ENCODE measurements at regions not wholly inside any gene's neighbourhood (a gene's known extent, or its start where the extent isn't known, plus 50 kb on each side); places are given as distances from the start of the nearest gene placed in this dataset.

DNA sequence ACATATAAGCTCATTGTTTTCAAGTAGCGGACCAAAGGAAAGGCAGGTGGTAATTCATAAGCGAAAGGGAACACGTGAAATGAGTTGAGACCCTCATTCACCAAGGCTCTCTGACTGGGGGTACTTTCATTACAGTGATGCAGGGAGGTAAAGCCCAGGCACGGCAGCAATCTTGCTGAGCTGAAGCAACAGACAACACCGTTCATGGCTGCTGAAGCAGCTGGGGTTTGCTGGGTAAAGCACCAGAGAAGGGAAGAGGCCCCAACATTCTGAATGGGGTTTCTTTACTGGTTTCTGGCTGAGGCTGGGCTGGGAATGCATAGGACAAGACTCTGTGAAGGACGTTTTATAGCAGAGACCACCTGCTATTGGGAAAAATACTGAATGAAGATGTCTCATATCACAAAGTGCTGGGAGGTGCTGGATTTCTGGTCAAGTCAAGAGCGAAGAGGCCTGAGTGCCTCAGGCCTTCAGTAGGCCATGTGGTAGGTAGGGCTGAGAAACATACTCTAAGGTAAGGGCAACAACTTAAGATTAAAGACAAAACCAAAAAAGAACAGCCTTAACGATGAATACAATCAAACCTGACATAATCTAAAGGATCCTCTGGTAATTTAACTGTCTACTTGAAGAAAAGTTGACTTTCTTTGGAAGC, 324.7 kb upstream of the PIK3C3 start:
- no peak for DNase-seq (ENCODE audit: low read depth, low spot score)

DNA sequence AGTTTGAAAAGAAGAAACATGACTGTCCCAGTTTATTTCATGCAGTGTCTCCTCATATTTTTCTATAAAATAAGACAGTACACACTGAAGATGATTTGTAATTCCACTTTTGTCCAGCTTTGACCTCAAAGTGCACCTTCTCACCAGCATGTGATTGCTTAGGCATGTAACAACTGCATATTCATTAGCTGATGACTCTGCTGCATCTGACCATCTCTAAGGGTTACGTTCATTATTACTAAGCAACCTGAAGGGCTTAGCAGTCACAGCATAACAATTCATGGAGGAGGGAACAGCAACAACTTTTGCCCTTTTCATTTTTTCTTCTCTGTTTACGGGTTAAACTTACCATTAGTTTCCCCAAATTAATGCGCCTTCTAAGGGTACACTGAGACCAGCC, 330.6 kb upstream of the PIK3C3 start:
- no peak for DNase-seq (ENCODE audit: low read depth, low spot score)

DNA sequence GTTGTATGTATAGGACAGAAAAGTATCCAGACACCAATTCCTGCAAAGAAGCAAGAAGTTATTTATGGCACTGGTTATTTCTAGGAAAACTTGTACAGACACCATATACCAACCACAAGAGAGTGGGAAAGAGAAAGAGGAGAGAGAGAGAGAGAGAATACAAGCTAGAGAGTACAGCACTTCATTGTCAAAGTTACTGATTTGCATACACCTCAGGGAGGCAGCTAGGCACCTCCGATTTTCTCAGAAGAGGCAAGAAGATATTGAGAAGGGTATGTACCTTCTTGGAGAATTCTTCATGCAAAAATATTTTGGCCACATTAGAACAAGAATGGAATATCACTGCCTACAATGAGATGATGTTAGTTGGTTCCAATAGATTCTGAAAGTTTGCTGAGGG, 333.9 kb upstream of the PIK3C3 start:
- DNase-seq (ENCODE audit: low read depth, low spot score) = no peak

DNA sequence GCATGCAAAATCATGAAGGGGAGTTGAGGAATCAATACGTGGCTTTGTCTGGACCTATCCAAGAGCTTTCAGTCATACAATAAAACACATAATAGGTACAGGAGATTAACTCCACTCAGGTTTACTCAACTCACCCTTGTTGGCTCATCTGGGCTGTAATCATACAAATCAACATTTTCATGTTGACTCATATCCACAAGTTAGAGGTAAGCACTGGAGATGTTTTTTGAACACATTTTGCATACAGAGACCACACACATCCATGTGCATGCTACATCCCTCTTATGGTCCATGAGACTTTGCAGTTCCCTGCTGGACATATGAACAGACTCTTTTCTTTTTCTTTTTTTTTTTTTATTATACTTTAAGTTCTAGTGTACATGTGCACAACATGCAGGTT, 336.9 kb upstream of the PIK3C3 start:
- no peak for DNase-seq (ENCODE audit: low read depth, low spot score)

DNA sequence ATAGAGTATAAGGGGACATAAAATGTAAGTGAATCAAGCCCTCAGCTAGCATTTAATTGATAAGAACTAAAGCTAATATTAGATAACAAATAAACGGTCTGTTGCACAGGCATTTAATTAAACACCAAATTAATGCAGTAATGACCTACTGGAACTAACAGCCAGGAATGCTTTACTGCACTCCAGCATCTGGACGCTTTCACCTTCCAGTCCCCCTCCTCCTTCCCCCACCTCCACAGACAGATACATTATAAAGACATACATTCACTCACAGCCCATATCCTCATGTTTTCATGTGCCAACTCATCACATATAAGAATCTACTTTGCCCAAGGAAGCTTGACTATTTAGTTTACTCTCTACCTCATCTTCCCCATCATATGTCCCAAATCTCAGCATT, 337.4 kb upstream of the PIK3C3 start:
- DNase-seq (ENCODE audit: low read depth, low spot score) = no peak

DNA sequence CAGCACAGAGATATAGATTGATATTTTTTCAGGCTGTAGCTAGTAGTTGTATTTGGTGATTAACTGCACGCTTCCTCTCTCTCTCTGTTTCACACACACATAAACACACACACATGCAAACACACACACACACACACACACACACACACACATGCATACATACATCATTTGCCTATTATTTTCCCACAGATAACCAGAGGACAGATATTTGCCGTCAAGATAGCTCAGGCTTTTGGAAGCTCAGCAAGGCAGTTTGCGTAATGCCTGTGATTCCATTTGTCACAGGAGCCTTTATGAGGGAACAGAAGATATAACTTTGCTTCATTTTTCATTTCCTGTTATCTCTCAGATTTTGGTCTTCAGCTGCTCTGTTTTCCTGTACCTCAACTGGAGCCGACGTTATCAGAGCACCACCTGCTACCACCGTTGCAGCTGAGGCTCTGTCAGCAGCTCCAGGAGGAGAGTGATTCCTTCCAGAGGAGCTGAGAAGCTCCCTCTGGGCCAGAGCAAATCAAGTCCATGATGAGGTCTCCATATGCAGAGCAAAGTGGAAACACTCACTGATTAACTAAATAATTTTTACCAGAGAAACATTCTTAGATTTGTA, 341.9 kb upstream of the PIK3C3 start:
- no peak for DNase-seq (ENCODE audit: low read depth, low spot score)

DNA sequence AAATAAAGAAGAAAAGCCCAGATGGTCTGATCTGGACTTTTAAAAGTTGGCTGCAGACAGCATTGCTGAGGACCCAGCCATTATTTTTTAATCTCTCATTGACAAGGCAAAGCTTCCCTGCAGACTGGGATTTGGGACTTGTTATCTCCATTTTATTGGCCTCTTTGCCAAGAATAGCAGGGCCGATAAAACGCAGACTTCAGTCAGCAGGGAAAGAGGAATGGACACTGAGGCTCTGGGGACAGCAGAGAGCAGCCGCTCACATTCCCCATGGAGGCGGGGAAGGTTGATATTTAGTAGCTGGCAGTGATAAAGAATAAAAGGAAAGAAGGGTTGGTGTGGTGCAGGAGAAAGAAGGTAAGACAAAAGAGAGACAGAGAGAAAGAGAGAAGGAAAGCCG, 350.1 kb upstream of the PIK3C3 start:
- no peak for DNase-seq (ENCODE audit: low read depth, low spot score)

DNA sequence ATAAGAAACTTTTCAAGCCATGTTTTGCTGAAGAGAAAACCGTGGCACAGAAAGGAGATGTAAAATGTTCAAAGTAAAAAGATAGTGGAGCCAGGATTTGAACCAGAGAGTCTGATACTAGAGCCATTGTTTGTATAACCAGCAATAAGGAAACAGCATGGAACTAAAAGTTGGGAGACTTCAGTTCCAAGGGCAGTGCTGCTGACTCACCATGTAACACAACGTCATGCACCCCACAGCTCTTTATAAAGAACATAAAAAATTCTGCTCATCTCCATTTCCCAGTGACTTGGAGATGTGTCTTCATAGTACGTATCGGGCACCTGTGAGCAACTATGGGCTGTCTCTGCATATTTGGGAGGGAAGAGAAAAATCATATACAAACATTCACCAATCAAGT, 353.0 kb upstream of the PIK3C3 start:
- no peak for DNase-seq (ENCODE audit: low read depth, low spot score)

DNA sequence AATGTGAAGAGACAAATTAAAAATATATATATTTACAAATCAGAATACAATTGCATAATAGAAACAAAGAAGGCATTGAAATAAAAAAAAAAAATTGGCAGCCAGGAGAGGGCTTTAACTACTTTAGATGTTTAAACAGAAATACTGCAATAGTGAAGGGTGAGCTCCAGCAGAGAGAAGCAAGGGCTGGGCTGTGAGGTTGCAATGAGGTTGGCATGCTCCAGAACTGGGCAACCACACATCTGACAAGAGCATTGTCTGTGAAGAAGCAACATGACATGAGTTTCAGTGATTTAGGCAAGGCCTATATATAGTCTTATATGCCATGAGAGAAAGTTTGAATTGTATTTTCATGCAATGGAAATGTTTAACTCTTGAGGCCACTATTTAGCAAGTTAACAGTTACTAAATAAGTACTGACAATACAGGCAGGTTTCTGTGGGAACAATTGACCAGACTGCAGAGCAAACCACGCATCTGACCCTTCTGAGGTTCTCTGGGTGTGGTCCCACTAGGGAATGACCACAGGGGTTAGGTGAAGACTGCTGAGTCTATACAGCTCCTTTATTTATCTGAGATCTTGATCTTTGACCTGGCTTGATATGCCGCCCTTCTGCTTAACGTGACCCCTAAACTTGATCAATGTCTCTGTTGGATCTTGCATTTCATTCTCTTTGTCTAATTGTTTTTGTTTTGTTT, 354.2 kb upstream of the PIK3C3 start:
- DNase-seq (ENCODE audit: low read depth, low spot score) = no peak

DNA sequence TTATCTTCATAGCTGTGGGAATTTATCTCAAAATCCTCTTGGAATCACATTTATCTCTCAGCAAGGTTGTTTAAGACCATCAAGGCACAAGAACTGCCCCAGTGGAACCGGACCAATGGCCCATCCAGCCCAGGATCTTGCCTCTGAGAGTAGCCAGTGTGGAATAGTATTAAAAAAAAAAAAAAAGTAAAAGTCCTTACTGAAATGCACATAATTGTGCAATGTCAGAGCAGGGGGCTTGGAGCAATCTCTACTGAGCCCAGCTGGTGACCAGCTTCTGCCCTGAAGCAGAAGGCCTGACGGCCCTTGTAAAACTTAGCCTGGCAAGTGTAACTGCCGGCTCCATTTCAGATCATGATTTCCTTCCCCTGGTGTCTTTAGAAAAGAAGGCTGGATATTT, 355.6 kb upstream of the PIK3C3 start:
- no peak for DNase-seq (ENCODE audit: low read depth, low spot score)

DNA sequence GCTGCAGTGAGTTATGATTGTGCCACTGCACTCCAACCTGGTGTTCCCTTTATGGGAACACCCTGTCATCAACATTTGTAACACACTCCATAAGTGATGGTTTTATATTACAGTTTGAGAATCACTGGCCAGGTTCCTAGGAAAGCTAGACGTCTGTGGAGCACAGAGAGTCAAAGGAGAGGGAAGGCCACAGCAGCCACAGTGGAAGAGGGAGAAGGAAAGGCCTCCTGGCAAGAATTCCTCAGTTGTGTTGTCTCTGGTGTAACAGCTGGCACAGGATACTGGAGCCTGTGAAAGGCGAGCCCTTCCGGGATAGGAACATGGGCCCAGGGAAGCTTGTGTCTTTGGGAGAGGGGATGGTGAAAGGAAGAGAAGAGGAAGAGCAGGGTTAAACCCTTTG, 360.5 kb upstream of the PIK3C3 start:
- no peak for DNase-seq (ENCODE audit: low read depth, low spot score)

DNA sequence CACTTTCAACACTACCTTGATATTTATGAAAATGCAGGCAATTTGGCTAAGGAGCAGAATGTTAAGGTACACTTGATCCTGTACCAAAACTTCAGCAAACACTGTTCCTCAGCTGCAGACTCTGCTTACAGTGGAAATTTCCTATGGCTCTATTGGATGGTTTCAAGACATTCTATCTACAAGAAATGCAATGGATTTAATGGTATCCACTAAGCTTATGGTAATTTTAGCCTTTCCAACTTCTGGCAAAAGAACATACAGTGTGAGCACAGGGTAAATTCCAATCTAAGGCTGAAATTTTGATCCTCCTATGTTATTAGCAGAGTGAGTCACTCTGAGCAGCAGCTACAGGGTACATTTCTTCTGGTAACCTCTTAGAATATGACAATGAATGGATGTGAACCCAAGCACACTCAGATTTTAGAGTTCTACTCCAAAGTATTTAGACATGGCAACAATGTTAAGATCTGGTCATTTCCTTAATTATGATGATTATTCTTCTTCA, 361.8 kb upstream of the PIK3C3 start:
- no peak for DNase-seq (ENCODE audit: low read depth, low spot score)

DNA sequence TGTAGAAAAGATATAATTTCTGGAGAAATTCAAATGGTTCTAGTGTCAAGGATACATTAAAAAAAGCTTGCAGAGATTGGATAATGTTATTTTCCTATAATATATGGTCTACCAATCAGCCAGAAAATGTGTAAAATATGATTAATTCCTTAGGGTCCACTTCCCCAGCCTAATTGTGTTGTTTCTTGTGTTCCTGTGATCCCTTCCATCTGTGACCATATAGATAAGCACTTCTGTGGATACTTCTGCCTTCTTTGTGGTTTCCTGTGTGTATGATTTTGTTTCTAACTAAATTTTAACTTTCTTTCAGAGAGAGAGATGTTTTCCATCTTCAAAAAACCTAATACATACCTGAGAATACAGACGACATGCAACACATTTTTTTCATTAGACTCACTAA, 367.1 kb upstream of the PIK3C3 start:
- no peak for DNase-seq (ENCODE audit: low read depth, low spot score)

DNA sequence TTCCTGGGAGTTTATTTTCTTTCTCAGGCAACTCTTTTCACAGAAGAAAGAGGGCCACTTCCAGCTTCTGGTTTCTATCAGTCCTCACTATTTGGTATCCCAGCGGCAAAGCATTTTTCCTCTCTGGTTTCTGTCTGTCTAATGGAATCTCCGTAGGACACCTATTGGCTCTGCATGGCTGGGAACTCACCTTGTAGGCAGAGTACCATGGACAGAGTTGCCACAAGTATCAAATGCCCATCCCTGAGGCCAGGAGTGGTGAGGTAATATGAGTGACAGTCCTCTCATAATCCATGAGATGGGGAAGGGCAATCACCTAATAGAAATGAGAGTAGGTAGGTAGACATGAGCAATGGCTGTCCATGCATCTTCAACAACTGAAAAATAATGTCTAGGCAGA, 369.5 kb upstream of the PIK3C3 start:
- DNase-seq (ENCODE audit: low read depth, low spot score) = no peak

DNA sequence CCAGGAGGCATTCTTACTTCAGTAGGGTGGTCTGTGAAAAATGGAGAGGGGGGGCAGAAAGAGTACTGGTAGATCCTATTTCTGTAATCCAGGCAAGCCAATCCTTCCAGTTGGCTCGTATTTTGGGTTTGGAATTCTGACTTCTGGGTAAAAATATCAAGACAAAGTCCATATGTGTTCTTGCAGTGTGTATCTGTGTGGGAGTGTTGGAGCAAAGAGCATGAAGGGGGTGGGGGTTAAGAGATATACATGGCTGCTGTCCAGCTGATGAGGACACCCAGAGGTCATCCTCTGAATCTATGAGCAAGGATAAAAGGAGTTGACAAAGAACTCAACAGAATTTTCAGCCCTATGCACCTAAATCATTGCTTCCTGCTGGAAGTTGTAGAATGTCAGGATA, 375.8 kb upstream of the PIK3C3 start:
- no peak for DNase-seq (ENCODE audit: low read depth, low spot score)

DNA sequence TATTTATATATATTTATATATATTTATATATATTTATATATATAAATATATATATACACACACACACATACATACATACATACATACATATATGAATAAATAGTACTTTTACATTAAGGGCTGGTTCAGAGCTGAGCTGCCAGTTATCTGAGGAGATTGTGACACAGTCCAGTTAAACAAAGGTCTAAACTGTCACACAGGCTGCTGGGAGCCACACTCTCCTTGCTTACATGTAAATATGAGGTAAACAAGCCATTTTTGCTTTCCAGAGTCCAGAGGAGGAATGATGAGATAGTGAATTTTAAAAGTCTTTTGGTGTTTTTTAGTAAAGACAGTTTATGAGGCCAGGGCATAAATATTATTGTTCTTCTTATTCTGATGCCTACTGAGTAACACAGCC, 377.5 kb upstream of the PIK3C3 start:
- DNase-seq (ENCODE audit: low read depth, low spot score) = no peak

DNA sequence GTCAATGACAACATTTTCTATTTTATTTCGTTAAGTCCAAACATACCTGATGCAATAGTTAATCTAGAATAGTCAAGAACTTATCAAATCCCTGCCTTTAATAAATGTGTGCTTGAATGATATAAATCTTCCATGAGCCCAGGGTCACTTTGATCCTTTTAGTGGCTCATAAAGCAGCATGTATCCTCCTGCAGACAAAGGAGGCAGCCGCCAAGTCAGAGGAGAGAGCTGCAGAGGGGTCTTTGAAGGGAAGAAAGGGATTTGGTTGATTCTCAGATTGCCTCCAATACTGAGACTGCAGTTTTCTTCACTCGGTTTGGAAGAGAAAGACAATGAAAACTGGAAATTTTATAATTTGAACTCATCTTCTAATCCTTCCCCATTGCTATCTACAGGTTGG, 378.4 kb upstream of the PIK3C3 start:
- no peak for DNase-seq (ENCODE audit: low read depth, low spot score)

DNA sequence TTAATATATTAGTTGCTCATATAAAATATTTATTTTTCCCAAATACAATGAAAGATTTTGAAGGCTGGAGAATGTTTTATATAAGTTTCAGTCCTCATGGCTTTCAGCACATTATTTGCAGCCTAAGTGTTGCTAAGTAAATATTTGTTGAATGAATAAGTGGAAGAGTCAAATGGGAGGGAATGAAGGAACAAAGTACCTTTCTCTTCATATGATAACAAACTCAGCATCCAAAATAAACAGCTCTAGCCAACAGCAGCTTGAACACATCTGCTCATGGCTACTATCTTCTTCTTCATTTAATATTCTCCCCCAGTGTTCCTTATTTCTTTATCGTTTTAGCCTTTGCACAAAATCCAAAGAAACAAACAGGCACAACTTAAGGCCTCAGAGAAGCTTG, 385.2 kb upstream of the PIK3C3 start:
- DNase-seq (ENCODE audit: low read depth, low spot score) = no peak

DNA sequence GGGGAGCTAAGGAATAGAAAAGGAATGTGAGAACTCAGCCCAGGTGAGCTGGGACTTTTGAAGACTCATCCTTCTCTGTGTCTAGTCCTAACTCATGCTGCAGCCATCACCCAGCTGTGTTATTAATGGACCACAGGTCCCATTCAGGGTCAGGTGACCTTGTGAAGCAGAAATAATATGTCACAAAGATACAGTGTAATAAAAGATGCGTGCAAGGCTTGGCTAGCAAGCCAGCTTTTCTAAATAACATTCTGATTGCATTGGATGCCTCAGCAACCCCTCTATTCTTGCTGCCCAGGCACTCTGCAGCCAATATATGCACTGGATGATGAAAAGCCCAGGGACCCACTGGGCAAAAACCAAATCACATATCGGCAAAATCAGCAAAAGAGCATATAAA, 393.1 kb upstream of the PIK3C3 start:
- no peak for DNase-seq (ENCODE audit: low read depth, low spot score)

DNA sequence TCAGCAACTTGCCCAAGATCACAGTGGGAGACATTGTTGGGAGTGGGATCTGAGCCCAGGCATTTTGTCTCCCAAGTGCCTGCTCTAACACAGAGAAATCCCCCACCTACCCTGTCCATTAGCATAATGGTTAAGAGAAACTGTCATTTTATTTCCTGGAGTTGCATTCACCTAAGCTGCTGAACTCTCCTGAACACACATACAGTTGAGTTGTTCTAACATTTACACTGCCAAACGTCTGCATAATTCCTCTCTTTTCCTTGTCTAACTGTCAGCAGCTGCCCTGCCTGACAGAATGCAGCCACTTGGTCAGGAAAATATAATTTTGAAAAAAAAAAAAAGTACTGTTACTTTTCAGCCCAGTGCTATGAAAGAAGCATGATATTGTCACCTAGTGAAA, 396.3 kb upstream of the PIK3C3 start:
- DNase-seq (ENCODE audit: low read depth, low spot score) = no peak

DNA sequence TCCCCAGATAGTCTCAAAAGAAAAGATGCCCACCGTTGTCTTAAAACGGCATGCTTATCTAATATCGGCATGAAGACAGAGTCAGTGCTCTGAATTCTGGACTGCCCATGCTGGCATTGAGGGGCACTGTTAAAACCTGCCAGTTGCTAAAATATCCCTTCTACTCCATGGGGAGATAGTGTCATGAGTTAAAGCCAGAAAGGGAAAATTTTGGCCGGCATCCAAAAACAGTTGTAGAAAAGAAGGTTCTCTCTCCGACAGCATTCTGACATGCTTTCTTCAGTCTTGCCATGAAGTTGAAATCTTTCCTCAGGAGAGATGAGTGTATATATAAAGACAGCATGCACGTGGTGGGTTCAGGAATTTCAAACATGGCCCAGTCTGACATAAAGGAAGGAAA, 401.3 kb upstream of the PIK3C3 start:
- no peak for DNase-seq (ENCODE audit: low read depth, low spot score)

DNA sequence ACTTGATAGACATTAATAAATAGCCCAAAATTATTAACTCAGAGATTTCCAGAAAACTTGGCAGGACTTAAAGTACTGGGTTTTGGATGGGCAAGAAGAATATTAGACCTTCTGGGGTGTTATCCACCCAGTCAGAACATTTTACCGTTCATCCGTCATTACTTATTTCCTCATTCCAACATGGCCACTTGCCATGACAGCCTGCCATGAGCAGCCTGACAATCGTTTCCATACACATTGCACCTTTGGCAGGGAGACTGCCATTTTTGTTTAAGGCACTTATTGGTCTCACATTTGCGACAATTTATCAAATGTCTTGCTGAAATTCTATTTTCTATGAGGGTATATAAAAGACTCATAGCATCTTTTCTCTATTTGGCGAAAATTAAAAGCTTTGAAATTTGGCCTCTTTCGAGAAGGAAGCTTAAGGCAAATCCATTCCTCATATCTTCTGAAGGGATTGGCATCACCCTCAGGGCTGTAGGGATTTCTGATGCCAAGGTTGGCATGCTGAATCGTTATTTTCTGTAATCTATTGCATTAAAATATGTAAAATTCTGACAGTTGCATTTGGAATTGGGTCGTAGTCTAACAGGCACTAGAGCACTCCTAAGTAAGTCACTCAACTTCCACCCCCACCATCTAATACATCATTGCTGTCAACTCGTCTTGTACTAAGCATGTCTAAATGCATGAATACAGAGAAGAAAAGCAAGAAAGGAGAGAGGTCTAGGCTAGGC, 406.3 kb upstream of the PIK3C3 start:
- DNase-seq (ENCODE audit: low read depth, low spot score) = no peak
